Coronary artery (tissue), 2 donors: ENCODE measurements at regions not wholly inside any gene's neighbourhood (a gene's known extent, or its start where the extent isn't known, plus 50 kb on each side); places are given as distances from the start of the nearest gene placed in this dataset.

ENCODE experiments used
- DNase-seq: peaks from one replicate; pipeline ENCODE4 v3.0.0-alpha.2; 2017; ENCODE audit warnings: low spot score
- H3K27ac ChIP-seq, 2 donors: fragments of 200-600 bp; sonication (generic); one replicate each; pipeline ENCODE4 v1.5.1; 2016 to 2019
- H3K4me3 ChIP-seq: fragments of 200-600 bp; sonication (generic); 2 replicates; pipeline ENCODE4 v1.5.1; 2016; ENCODE audit warnings: mild to moderate bottlenecking, moderate library complexity
- TF ChIP-seq, protein P1 (sequence below): fragments of 200-600 bp; sonication (generic); IDR thresholded peaks from one replicate; pipeline ENCODE4 v1.5.1; 2019; ENCODE audit warnings: antibody characterized with exemption

DNA sequence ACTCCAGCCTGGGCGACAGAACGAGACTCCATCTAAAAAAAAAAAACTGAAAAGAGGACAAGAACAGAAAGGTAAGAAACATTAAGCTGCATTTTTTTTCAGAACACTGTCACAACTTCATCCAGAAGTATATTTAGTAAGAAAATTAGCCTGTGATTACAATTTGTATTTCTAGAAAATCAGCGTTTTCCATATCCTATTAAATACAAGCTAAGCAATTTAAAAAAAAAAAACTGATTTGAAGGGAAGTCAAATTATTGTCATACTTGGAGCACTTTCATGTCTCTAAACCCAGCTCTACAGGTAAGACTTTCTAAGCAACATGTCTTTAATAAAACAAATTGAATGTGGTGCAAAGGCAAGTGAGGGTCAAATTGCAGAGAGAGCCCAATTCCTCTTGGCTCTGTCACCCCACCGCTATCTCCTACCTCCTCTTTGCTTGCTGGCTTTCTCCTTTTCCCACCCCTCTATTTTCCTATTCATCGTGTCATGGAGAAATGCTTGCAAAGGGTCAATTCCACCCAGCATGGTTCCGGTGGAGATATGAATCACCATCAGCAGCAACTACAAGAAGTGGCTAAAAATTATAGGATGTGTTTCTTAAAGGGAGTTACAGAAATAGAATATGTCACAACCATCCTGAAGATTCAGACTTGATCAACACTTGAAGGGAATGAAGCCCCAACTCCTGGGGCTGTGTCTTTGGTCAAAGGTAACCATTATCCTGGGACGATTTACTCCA is 68.4 kb upstream of the BCL11A start:
- Histone ChIP-seq H3K27ac (no peak overlapping the region), H3K4me3 (no peak overlapping the region)
- TF ChIP-seq, protein P1, sequence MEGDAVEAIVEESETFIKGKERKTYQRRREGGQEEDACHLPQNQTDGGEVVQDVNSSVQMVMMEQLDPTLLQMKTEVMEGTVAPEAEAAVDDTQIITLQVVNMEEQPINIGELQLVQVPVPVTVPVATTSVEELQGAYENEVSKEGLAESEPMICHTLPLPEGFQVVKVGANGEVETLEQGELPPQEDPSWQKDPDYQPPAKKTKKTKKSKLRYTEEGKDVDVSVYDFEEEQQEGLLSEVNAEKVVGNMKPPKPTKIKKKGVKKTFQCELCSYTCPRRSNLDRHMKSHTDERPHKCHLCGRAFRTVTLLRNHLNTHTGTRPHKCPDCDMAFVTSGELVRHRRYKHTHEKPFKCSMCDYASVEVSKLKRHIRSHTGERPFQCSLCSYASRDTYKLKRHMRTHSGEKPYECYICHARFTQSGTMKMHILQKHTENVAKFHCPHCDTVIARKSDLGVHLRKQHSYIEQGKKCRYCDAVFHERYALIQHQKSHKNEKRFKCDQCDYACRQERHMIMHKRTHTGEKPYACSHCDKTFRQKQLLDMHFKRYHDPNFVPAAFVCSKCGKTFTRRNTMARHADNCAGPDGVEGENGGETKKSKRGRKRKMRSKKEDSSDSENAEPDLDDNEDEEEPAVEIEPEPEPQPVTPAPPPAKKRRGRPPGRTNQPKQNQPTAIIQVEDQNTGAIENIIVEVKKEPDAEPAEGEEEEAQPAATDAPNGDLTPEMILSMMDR: no peak
- DNase-seq: no peak

DNA sequence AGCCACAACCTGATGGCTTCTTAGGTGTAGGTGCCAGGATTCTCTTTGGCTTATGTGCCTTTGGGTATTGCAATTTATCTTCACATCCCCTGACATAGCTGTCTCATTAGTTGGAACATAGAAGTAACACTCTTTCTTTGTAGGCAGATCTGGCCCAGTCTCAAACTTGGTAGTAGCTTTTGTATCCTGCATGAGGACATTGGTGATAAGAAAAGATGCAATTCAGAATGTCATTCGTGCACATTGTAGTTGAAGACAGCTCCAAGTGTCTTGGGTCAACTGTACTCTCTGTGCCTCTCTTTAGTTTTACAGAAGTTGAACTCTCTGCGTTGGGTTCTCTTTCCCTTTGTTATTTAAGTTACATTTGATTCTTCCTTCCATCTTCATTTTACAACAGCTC is 69.6 kb upstream of the BCL11A start:
- TF ChIP-seq, protein P1: no peak
- H3K27ac ChIP-seq: no peak overlapping the region
- DNase-seq: no peak

DNA sequence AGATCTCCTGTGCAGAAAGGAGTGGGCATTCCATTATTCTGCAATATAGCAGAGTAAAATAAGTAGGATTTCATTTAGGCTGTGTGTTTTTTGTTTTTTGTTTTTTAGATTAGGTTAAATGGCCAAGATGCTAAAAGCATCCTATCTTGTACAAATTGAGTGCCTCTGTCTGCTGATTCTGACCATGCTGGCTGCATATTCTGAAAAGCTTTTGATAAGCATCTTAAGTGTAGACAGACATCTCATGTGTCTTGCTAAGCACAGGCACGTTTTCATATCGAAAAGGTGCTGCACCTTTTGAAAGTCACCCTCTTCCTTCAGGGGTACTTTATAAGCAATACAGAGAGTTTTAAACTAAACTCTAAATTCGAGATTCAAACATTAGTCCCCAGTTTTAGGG is 74.0 kb upstream of the BCL11A start:
- Histone ChIP-seq H3K4me3 (no peak overlapping the region), H3K27ac (no peak overlapping the region)
- TF ChIP-seq, protein P1: no peak
- DNase-seq: no peak

More for the DNA sequence above, 69.6 kb upstream of the BCL11A start:
- no peak overlapping the region for H3K4me3 ChIP-seq

DNA sequence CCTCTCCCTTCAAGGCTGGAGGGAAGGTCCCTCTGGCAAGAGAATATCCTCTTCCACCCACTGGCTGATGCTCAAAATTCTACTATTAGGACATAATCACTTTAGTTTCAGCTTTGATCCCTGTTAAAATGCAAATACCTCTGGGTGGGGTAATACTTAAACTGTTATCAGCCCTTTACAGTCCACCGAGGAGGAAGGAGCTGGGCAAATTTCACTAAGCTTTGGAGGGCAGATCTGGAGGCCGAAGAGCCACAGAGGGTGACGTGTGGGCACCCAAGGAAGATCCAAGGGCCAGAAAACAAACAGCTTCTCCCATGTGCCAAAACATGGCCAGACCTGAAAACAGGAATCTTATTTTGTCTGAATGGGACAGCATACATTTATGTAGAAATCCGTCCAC is 74.6 kb upstream of the BCL11A start:
- no peak for DNase-seq

DNA sequence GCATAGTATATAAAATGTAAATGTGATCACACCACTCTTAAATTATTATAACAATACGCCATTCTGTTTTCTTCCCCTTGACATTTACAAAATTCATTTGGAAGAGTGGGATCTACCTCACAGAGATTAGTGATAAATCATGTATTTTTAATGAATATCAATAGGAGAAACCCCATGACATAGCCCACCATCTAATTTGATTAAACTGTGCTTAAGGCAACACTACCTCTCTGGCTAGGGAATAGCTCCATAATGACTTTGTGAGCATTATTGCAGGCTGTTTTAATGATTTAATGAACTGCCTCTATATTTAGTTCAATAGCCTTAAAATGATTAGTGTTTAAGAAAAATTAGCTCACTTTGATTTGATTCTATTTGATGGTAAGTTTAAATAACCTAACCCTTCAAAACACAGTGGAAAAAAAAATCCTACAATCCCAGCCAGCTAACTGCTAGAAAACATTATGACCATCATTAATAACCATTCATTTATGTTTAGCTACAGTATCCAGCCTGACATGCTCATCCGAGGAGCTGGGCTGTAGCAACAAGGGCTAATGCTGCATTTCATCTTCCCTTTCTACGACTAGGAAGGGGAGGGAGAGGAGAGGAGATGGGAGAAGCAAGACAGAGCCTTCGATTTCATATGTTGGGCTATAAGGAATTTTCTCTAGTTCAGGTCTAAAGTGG is 75.3 kb upstream of the BCL11A start:
- DNase-seq: no peak
- H3K27ac ChIP-seq: no peak overlapping the region
- H3K4me3 ChIP-seq: no peak overlapping the region
- TF ChIP-seq, protein P1: no peak

More for the DNA sequence above, 74.6 kb upstream of the BCL11A start:
- TF ChIP-seq, protein P1: no peak
- H3K27ac ChIP-seq: no peak overlapping the region
- H3K4me3 ChIP-seq: no peak overlapping the region

DNA sequence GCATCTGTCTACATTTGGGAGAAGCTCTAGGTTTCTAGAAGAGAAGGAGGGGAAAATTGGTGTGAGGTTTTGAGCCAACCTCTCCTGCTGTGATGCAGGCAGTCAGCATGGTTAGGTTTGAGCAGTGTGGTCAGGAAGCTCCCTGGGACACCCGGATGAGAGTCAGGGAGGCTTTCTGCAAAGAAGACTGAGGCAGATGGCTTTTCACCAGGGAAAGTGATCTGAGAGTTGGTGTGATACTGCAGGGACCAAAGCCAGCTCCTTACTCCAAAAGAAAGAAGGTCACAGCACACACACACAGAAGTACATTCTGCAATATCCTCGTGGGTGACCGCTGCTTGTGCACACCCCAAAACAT is 75.8 kb upstream of the BCL11A start:
- DNase-seq: no peak
- H3K4me3 ChIP-seq: no peak overlapping the region
- H3K27ac ChIP-seq: no peak overlapping the region
- TF ChIP-seq, protein P1: no peak

DNA sequence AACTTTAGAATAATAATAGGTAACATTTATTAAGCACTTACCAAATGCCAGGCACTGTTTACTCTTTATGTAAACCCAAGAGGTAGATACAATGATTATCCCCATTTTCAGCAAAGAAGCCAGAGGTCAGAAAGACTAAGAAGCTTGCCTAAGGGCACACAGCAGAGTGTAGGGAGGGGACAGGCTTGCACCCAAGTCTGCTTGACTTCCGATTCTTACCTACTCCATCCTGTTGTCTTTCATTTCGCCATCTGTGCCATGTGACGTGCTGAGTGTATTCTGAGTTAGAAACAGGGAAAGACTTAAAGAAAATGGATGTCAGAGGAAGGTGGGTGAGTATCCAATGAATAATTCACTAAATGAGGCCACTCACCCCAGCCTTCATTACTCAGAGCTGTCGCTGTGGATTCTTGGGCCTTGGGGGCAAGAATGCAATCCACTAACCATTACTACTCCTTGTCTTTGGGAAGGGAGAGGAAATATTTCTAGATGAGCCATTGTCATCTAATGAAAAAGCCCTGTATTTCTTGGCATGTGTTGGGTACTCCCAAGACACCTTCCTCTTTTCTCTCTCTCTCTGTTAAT is 76.4 kb upstream of the BCL11A start:
- no peak overlapping the region for H3K27ac ChIP-seq
- H3K4me3 ChIP-seq: no peak overlapping the region
- no peak for DNase-seq
- TF ChIP-seq, protein P1: no peak
